SK-N-SH treated with all-trans-retinoic acid at 6 μM for 48 hours (cell line): ENCODE measurements at regions not wholly inside any gene's neighbourhood (a gene's known extent, or its start where the extent isn't known, plus 50 kb on each side); places are given as distances from the start of the nearest gene placed in this dataset.

ENCODE experiments used
- CREB5 ChIP-seq: fragments of 250-450 bp; sonication (Bioruptor Pico); IDR thresholded peaks from 2 replicates; pipeline ENCODE4 v1.5.1; 2020; ENCODE audit warnings: low read depth, mild to moderate bottlenecking, moderate library complexity
- ISL1 ChIP-seq: fragments of 250-450 bp; sonication (Bioruptor Pico); IDR thresholded peaks from 2 replicates; pipeline ENCODE4 v2.1.2; 2022; ENCODE audit warnings: mild to moderate bottlenecking, moderate library complexity
- RARB ChIP-seq: fragments of 250-450 bp; sonication (Bioruptor Pico); IDR thresholded peaks from 2 replicates; pipeline ENCODE4 v1.8.0; 2021; ENCODE audit warnings: mild to moderate bottlenecking, moderate library complexity
- TOX ChIP-seq: fragments of 250-450 bp; sonication (Bioruptor Pico); IDR thresholded peaks from 2 replicates; pipeline ENCODE4 v1.8.0; 2021; ENCODE audit warnings: mild to moderate bottlenecking, moderate library complexity, borderline replicate concordance
- ZC3H10 ChIP-seq: fragments of 250-450 bp; sonication (Bioruptor Pico); IDR thresholded peaks from 2 replicates; pipeline ENCODE4 v1.5.1; 2021; ENCODE audit warnings: mild to moderate bottlenecking, moderate library complexity
- TF ChIP-seq, protein P1 (sequence below): fragments of 250-450 bp; sonication (Bioruptor Pico); IDR thresholded peaks from 2 replicates; pipeline ENCODE4 v1.8.0; 2020; ENCODE audit warnings: mild to moderate bottlenecking, moderate library complexity, borderline replicate concordance
- TF ChIP-seq, protein P2 (sequence below): fragments of 250-450 bp; sonication (Bioruptor Pico); IDR thresholded peaks from 2 replicates; pipeline ENCODE4 v1.5.1; 2021; ENCODE audit warnings: mild to moderate bottlenecking, moderate library complexity

- TF ChIP-seq, protein P1, sequence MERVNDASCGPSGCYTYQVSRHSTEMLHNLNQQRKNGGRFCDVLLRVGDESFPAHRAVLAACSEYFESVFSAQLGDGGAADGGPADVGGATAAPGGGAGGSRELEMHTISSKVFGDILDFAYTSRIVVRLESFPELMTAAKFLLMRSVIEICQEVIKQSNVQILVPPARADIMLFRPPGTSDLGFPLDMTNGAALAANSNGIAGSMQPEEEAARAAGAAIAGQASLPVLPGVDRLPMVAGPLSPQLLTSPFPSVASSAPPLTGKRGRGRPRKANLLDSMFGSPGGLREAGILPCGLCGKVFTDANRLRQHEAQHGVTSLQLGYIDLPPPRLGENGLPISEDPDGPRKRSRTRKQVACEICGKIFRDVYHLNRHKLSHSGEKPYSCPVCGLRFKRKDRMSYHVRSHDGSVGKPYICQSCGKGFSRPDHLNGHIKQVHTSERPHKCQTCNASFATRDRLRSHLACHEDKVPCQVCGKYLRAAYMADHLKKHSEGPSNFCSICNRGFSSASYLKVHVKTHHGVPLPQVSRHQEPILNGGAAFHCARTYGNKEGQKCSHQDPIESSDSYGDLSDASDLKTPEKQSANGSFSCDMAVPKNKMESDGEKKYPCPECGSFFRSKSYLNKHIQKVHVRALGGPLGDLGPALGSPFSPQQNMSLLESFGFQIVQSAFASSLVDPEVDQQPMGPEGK, result no peak
- no peak for TF ChIP-seq RARB
- TF ChIP-seq ISL1 (CRISPR knock-in tag), result no peak
- no peak for TF ChIP-seq CREB5 (CRISPR knock-in tag)
- TF ChIP-seq, protein P2, sequence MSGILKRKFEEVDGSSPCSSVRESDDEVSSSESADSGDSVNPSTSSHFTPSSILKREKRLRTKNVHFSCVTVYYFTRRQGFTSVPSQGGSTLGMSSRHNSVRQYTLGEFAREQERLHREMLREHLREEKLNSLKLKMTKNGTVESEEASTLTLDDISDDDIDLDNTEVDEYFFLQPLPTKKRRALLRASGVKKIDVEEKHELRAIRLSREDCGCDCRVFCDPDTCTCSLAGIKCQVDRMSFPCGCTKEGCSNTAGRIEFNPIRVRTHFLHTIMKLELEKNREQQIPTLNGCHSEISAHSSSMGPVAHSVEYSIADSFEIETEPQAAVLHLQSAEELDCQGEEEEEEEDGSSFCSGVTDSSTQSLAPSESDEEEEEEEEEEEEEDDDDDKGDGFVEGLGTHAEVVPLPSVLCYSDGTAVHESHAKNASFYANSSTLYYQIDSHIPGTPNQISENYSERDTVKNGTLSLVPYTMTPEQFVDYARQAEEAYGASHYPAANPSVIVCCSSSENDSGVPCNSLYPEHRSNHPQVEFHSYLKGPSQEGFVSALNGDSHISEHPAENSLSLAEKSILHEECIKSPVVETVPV (CRISPR knock-in tag), result no peak
- TF ChIP-seq TOX (CRISPR knock-in tag), result no peak
- no peak for TF ChIP-seq ZC3H10 (CRISPR knock-in tag)
Measured at GRCh38 chr2:17156086-17156485, 362.2 kb downstream of the RAD51AP2 start.
